Body of pancreas (tissue), 4 donors: ENCODE measurements at regions not wholly inside any gene's neighbourhood (a gene's known extent, or its start where the extent isn't known, plus 50 kb on each side); places are given as distances from the start of the nearest gene placed in this dataset.

Experiments
- POLR2A ChIP-seq, 3 donors: fragments of 450-650 bp; IDR thresholded peaks; one replicate each; pipeline ENCODE4 v1.6.1; 2016; ENCODE audit warnings: antibody characterized with exemption in 3 of 3, mild to moderate bottlenecking in 2 of 3
- TF ChIP-seq, protein P1 (sequence below), 7 experiments: fragments of 450-650 bp in 4 of 7; fragments of 200-600 bp in 3 of 7; sonication (generic) in 3 of 7; IDR thresholded peaks; one replicate each; pipeline ENCODE4 v1.5.1; 2016 to 2019; ENCODE audit warnings: antibody characterized with exemption in 7 of 7

DNA sequence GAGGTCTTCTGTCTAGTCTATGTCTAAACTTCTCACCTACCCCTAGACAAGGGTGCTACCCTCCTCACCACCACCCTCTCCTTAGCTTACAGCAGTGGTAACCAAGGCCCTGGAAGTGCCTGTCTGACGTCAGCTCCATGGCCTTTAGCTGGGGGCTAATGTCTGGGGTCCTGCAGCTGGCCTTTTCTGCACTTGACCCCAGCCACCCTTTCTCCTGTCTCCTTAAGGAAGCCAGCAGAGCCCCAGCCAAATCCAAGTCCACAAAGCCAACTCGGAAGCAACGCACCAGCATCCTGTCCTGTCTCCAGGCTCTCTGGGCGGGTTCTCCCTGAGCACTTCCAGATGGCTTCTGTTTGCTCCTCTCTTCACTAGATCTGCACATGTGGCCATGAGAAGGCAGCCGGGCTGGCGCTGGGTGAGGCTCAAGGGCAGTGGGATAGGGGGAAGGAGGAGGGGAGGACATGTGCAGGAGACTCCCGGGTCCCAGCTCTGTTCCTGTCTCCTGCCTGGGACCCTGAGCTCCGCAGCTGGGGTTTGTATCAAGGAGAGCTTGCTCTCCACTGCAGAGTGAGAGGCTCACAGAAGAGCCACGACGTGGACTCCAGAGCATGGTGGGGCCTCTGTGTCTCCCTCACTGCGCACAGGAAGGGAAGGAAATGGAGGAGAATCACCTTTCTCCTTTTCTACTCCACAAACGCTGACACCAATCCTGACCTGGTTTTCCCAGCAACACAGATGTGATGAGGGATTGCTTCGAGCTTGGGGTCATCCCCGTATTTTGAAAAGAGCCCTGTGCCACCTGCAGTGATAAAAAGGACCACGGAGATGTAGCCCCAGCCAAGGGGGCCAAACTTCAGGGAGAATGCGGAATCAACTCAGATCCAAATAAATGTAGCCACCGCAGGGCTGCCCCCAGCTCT, 204.2 kb downstream of the USP12 start:
- TF ChIP-seq POLR2A (IDR thresholded peaks at IDR 0.05): no peak
- TF ChIP-seq, protein P1, sequence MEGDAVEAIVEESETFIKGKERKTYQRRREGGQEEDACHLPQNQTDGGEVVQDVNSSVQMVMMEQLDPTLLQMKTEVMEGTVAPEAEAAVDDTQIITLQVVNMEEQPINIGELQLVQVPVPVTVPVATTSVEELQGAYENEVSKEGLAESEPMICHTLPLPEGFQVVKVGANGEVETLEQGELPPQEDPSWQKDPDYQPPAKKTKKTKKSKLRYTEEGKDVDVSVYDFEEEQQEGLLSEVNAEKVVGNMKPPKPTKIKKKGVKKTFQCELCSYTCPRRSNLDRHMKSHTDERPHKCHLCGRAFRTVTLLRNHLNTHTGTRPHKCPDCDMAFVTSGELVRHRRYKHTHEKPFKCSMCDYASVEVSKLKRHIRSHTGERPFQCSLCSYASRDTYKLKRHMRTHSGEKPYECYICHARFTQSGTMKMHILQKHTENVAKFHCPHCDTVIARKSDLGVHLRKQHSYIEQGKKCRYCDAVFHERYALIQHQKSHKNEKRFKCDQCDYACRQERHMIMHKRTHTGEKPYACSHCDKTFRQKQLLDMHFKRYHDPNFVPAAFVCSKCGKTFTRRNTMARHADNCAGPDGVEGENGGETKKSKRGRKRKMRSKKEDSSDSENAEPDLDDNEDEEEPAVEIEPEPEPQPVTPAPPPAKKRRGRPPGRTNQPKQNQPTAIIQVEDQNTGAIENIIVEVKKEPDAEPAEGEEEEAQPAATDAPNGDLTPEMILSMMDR (IDR thresholded peaks at IDR 0.05): no peak
